Embryonic facial prominence (tissue), 1 donor: ENCODE measurements at regions not wholly inside any gene's neighbourhood (a gene's known extent, or its start where the extent isn't known, plus 50 kb on each side); places are given as distances from the start of the nearest gene placed in this dataset.
A peak's percentile ranks its signal among the peaks of the same experiment; 100 is the strongest.

ENCODE experiments used
- DNase-seq: peaks from one replicate; pipeline ENCODE4 v3.0.0-alpha.2; 2016; ENCODE audit errors: extremely low spot score

- DNase-seq: no peak
Observed at GRCh38 chr1:81330521-81330920, 470.2 kb upstream of the ADGRL2 start.

DNA sequence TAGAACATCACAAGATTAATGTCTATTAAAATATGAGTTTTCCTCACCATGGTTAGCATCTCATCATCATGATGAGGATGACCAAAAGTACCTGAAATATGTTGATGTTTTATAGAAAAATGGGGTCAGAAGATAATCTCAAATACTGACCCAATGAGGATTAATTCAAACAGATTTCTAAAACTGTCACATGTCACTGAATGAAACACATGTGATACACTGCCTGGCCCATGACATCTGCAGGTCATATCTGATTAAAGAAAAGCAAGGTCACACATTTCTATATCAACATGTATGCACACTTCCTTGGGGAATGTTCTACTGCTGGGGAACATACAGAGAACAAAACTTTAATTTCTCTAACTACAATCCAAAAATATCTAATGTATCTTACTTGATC, 470.6 kb upstream of the ADGRL2 start:
- DNase-seq: no peak

- no peak for DNase-seq
Observed at GRCh38 chr1:81329041-81329440, 471.7 kb upstream of the ADGRL2 start.

- no peak for DNase-seq
Observed at GRCh38 chr1:81327743-81328142, 473.0 kb upstream of the ADGRL2 start.

GRCh38 chr1:81327103-81327710, 473.5 kb upstream of the ADGRL2 start:
- DNase-seq: no peak

GRCh38 chr1:81326212-81326611, 474.5 kb upstream of the ADGRL2 start:
- no peak for DNase-seq

GRCh38 chr1:81325397-81325796, 475.3 kb upstream of the ADGRL2 start:
- no peak for DNase-seq

GRCh38 chr1:81323862-81324261, 476.9 kb upstream of the ADGRL2 start:
- no peak for DNase-seq

- no peak for DNase-seq
Observed at GRCh38 chr1:81317191-81317590, 483.5 kb upstream of the ADGRL2 start.

DNA sequence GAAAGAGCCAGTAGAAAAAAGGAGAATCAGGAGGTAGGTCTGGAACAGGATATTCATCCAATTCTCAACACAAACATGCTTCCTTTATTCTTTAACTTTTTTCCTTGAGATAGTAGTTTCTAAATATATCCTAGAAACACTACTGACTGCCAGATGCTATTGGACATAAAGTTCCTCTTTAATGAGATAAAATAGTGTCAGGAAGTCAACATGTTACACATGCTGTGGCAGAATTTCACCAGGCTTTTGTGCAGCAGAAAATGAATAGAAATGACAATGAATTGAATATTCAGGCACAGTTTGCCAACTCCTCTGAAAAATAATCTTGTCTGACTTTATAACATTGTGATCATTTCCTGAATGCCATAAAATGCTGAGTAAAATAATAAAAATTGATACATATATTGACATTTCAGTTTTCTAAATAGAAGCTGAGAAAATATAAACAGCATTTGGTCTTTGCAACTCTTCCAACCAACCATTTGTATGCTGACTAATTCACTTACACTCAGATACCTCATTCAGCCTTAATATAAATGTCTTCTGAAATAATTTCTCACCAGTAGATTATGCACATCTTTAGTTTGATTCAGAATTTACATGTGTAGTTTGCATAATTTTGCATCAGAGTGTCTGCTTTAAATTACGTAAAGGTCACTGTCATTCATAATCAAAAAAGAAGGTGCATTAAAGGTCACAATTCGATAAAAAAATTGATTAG, 486.1 kb upstream of the ADGRL2 start:
- DNase-seq: no peak

DNA sequence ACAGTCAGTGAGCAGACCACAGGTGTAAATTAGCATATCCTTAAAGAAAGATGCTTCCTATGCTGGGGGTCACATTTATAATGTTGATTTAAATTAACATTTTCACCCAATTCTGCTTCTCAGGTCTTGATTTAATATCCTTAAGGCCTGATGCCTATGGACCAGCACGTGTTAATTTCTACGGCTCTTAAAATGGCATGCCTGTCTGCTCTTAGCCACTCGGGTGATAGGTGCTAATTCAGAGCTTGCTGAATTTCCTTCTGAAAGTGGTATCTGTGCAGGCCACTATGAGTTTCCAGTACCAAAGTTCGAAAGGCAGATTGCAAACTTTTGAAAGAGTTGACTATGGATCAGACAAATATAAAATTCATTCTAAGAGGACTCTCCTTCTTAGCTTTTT, 487.4 kb upstream of the ADGRL2 start:
- no peak for DNase-seq

GRCh38 chr1:81312272-81312754, 488.4 kb upstream of the ADGRL2 start:
- DNase-seq: no peak

DNA sequence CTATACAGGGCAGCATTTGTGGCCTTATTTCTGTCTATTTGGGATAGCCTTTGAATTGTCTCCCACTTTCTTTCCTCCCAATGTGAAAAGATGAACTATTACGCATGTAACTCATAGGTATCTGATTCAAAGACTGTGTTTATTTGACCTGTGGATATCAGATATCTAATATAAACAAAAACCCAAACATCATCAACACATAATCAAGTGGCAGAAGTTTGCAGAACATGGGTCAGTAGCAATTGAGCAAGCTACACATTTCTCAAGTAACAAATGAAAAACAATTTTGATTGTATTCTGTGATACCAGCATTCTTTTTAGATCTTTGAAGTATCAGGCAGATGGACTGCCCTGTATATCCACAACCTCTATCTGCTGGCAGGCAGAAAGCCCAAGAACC, 490.5 kb upstream of the ADGRL2 start:
- DNase-seq: no peak

DNA sequence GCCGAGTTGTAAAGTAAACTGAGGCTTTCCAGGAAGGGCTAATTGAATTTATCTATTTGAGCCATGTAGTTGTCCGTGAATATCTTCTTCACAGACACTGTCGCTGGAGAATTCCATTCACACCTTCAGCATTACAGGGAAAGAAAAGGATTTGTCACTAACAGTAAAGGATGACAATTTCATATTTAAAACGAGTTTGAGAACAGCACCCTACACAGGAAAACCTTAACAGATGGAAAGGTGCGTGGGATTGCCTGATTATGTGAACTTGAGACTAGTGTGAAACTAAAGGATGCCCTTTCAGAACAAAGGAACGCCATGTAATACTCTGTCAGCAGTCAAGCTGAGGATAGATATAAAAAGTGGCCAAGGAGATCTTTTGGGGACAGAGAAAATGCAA, 492.5 kb upstream of the ADGRL2 start:
- no peak for DNase-seq

DNA sequence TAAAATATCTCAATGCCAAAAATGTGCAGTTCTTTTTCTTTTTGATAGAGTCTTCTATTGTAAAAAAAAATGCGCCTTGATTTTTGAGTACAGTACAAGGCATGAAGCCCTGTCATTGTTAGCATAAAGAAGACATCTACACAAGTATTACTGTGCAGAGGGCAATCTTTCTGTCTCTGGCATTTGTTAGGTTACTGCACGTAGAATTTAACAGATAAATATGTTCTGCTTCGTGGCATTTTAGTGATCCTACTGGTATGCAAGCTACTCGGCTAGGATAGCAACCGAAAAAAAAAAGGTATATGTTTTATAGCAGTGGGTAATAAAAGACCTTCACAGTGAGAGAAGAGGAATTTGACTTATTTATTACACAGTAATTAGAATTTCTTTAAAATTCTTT, 492.9 kb upstream of the ADGRL2 start:
- DNase-seq: no peak

GRCh38 chr1:81305997-81306452, 494.7 kb upstream of the ADGRL2 start:
- peak; percentile 61 for DNase-seq

- no peak for DNase-seq
Observed at GRCh38 chr1:81304187-81304586, 496.5 kb upstream of the ADGRL2 start.

DNA sequence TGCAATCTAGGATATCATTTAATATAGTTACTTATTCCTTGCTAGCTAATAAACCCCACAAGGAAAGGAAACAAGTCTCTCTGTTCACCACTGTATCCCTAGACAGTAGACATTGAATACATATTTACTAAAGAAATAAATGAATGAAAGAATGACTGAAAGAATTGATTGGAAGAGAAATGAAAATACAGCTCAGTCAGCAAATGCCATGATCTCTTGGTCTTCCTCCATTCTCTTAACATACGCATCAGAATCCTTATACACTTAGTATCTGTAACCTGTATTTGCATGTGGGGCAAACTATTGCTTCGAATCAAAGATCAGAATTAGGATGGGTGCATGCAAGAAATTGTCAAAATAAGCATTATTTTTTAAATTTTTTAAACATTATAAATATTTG, 500.8 kb upstream of the ADGRL2 start:
- no peak for DNase-seq

DNA sequence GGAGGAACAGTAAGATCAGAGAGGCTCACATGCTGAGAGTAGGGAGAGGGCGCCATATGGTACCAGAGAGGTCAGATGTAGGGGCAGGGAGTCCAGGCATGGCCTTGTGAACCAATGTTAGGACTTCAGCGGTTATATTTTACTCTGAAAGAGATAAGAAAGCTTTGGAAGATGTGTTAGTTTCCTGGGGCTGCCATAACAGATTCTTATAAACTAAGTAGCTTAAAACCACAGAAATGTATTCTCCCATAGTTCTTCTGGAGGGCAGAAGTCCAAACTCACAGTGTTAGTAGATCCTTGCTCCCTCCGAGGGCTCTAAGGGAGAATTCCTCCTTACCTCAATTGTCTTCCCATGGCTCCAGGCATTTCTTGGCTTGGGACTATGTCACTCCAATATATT, 502.5 kb upstream of the ADGRL2 start:
- DNase-seq: no peak

- no peak for DNase-seq
Observed at GRCh38 chr1:81296601-81297000, 504.1 kb upstream of the ADGRL2 start.

- no peak for DNase-seq
Observed at GRCh38 chr1:81290326-81290725, 510.4 kb upstream of the ADGRL2 start.

- no peak for DNase-seq
Observed at GRCh38 chr1:81288689-81289088, 512.0 kb upstream of the ADGRL2 start.

GRCh38 chr1:81287411-81288080, 513.2 kb upstream of the ADGRL2 start:
- DNase-seq: no peak
